DOHH2 (cell line): ENCODE measurements at regions not wholly inside any gene's neighbourhood (a gene's known extent, or its start where the extent isn't known, plus 50 kb on each side); places are given as distances from the start of the nearest gene placed in this dataset.

ENCODE experiments used
- CTCF ChIP-seq: fragments of 200-600 bp; sonication (generic); IDR thresholded peaks from one replicate; pipeline ENCODE4 v1.5.1; 2014; ENCODE audit warnings: antibody characterized with exemption, mild to moderate bottlenecking, low read depth, low read length; ENCODE audit not compliant: poor library complexity, severe bottlenecking
- EZH2phosphoT487 ChIP-seq: fragments of 200-600 bp; sonication (generic); IDR thresholded peaks from 2 replicates; pipeline ENCODE4 v1.6.1; 2017; ENCODE audit warnings: borderline replicate concordance, mild to moderate bottlenecking, antibody characterized with exemption, low read length, moderate library complexity, mixed read lengths

- TF ChIP-seq CTCF (no peak), EZH2phosphoT487 (no peak)
These were observed 236.9 kb downstream of the BCL11A start for GRCh38 chr2:60316381-60317033.
